HFFc6 (cell line): ENCODE measurements at regions not wholly inside any gene's neighbourhood (a gene's known extent, or its start where the extent isn't known, plus 50 kb on each side); places are given as distances from the start of the nearest gene placed in this dataset.
"Not testable (repeated sequence)": the region's sequence is repeated elsewhere in the genome, so short reads cannot be mapped to it uniquely, and the experiment has no call there.

Experiments used
- DNase-seq: peaks from one replicate; pipeline ENCODE4 v3.0.0-alpha.2; 2018
- H3K27ac Mint-ChIP-seq: 2 replicates; pipeline ENCODE4 v1.8.0; 2020; ENCODE audit warnings: mild to moderate bottlenecking, mixed read lengths
- H3K27me3 Mint-ChIP-seq: 2 replicates; pipeline ENCODE4 v1.8.0; 2021; ENCODE audit warnings: mild to moderate bottlenecking, moderate library complexity, mixed read lengths; ENCODE audit not compliant: insufficient read depth
- H3K36me3 Mint-ChIP-seq: 2 replicates; pipeline ENCODE4 v1.8.0; 2021; ENCODE audit warnings: low read depth, mixed read lengths
- H3K4me1 Mint-ChIP-seq: 2 replicates; pipeline ENCODE4 v1.8.0; 2020; ENCODE audit warnings: low read depth, mixed read lengths
- H3K4me3 Mint-ChIP-seq: 2 replicates; pipeline ENCODE4 v1.8.0; 2020; ENCODE audit warnings: mild to moderate bottlenecking, moderate library complexity, mixed read lengths
- H3K9me3 Mint-ChIP-seq: 2 replicates; pipeline ENCODE4 v1.8.0; 2020; ENCODE audit warnings: mild to moderate bottlenecking, mixed read lengths
- TF ChIP-seq, protein P1 (sequence below): fragments of 200-600 bp; sonication (generic); IDR thresholded peaks from 2 replicates; pipeline ENCODE4 v1.5.0; 2021; ENCODE audit warnings: antibody characterized with exemption, mild to moderate bottlenecking

DNA sequence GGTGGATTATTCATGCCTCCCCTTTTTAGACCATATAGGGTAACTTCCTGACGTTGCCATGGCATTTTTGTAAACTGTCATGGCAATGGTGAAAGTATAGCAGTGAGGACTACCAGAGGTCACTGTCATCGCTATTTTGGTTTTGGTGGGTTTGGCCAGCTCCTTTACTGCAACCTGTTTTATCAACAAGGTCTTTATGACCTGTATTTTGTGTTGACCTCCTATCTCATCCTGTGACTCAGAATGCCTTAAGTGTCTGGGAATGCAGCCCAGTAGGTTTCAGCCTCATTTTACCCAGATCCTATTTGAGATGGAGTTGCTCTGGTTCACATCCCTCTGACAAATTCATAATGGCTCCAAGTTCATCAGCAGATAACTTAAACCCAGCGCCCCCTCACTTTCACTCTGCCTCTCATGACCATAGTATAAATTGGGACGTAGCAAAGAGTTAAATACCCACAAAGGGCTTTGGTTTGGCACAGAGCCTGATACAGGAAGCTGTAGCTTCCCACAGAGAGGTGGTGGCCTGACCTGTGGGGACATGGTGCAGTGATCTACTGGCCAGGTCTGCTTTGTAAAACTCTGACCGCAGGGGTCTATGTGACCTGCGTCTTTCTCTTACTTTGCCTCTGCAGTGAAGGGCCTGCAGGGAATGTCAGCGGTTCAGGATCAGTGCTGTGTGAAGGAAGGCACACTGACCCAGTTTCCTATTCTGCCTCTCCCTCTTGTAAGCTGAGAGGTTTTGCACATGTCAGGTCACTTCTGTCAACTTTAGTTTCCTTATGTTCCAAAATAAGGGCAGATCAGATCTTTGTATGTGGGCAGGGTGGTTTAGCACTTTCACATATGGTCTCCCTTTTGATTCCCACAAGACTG lies 78.1 kb upstream of the ZNF644 start:
- Mint-ChIP-seq H3K36me3 (no peaks in the 10 kb centered on the region), H3K27me3 (no peaks in the 10 kb centered on the region), H3K4me3 (no peak overlapping the region), H3K4me1 (peaks cover 14% of the 10 kb centered on the region; the same call in 1 of the 2 replicates), H3K27ac (no peak overlapping the region), H3K9me3 (peaks cover 6% of the 10 kb centered on the region; the same call in 1 of the 2 replicates)
- TF ChIP-seq, protein P1, sequence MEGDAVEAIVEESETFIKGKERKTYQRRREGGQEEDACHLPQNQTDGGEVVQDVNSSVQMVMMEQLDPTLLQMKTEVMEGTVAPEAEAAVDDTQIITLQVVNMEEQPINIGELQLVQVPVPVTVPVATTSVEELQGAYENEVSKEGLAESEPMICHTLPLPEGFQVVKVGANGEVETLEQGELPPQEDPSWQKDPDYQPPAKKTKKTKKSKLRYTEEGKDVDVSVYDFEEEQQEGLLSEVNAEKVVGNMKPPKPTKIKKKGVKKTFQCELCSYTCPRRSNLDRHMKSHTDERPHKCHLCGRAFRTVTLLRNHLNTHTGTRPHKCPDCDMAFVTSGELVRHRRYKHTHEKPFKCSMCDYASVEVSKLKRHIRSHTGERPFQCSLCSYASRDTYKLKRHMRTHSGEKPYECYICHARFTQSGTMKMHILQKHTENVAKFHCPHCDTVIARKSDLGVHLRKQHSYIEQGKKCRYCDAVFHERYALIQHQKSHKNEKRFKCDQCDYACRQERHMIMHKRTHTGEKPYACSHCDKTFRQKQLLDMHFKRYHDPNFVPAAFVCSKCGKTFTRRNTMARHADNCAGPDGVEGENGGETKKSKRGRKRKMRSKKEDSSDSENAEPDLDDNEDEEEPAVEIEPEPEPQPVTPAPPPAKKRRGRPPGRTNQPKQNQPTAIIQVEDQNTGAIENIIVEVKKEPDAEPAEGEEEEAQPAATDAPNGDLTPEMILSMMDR, result no peak
- DNase-seq, result no peak

DNA sequence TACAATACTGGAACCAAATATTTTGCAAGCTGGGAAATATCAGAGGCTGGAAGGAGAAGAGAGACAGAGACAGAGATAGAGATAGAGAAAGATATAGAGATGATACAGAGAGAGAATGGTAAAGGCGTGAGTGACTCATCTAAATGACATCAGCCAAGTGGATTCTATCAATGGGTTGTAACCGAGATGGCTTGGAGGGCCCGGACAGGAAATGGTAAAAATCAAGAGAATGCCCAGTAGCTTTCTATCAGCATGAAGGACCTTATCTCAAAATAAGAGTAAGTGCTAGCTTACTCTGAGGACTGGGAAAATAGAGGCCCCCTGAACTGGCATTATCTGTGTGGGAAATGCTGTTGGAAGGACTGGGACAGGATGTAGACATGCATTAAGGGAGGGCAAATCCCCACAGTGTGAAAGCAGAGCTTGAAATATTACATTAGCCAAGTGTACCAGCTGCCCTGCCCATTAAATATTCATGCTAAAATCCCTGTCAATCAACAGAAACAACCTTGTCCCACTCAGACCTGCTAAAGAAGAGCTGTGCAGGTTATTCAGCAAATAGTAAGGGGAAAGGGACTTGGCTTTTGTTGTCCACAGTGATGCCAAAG lies 76.6 kb upstream of the ZNF644 start:
- Mint-ChIP-seq H3K36me3 (no peaks in the 10 kb centered on the region), H3K27ac (no peak overlapping the region)

DNA sequence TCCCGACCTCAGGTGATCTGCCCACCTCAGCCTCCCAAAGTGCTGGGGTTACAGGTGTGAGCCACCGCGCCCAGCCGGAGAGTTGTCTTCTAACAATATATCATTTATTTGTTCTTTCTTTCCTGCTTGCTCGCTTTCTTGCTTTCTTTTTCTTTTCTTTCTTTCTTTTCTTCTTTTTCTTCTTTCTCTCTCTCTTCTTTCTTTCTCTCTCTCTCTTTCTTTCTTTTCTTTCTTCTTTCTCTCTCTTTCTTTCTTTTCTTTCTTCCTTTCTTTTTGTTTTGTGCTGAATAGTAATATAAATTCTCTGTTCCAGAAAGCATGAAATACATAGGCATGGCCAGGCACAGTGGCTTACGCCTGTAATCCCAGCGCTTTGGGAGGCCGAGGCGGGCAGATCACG lies 73.5 kb upstream of the ZNF644 start:
- H3K4me1 Mint-ChIP-seq, result peaks cover 24% of the 10 kb centered on the region; the same call in 1 of the 2 replicates
- not testable (repeated sequence) for H3K27me3 Mint-ChIP-seq, H3K27ac Mint-ChIP-seq

More for the DNA sequence above, 76.6 kb upstream of the ZNF644 start:
- DNase-seq, result no peak
- Mint-ChIP-seq H3K4me1 (peaks cover 14% of the 10 kb centered on the region; the same call in 1 of the 2 replicates), H3K4me3 (no peak overlapping the region), H3K9me3 (peaks cover 6% of the 10 kb centered on the region; the same call in 1 of the 2 replicates), H3K27me3 (no peaks in the 10 kb centered on the region)
- TF ChIP-seq, protein P1, result no peak

DNA sequence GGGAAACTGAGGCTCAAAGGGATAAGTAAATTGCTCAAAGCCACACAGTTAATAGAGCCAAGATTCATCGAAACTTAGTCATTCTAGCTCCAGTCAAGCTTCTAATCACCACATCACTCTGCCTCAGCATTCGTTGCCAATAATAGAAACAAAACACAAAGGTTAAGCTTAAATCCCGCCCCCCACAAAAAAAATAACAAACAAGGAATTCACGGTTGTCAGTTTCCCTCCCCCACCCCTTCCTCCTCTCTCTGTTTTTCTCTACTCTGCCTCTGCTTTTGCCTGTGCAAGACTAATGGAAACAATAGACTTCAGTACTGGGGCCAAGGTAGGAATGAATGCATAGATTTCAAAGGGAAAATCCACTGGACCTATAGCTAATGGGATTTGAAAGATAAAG lies 70.7 kb upstream of the ZNF644 start:
- DNase-seq, result no peak
- H3K9me3 Mint-ChIP-seq, result peaks cover 24% of the 10 kb centered on the region
- TF ChIP-seq, protein P1, result no peak
- H3K4me3 Mint-ChIP-seq, result peak overlapping the region; percentile 37; the same call in 1 of the 2 replicates
- no peak overlapping the region for H3K27ac Mint-ChIP-seq
- no peaks in the 10 kb centered on the region for H3K36me3 Mint-ChIP-seq
- H3K27me3 Mint-ChIP-seq, result no peaks in the 10 kb centered on the region; the same call in 1 of the 2 replicates
- H3K4me1 Mint-ChIP-seq, result peaks cover 11% of the 10 kb centered on the region; the same call in 1 of the 2 replicates

More for the DNA sequence above, 73.5 kb upstream of the ZNF644 start:
- not testable (repeated sequence) for H3K4me3 Mint-ChIP-seq, H3K36me3 Mint-ChIP-seq, DNase-seq, H3K9me3 Mint-ChIP-seq

DNA sequence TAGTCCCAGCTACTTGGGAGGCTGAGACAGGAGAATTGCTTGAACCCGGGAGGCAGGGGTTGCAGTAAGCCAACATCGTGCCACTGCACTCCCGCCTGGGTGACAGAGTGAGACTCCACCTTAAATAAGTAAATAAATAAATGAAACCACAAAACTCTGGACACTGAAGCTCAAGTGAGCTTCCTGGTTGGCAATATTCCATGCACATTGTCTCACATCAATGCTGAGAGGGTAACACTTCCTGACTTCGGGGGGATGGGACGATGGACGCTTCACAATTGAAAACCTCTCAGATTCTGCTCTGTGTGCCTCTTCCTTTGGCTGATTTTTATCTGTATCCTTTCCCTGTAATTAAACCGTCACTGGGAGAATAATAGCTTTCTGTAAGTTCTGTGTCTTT lies 70.0 kb upstream of the ZNF644 start:
- TF ChIP-seq, protein P1, result no peak
- no peaks in the 10 kb centered on the region for H3K36me3 Mint-ChIP-seq
- H3K27me3 Mint-ChIP-seq, result no peaks in the 10 kb centered on the region; the same call in 1 of the 2 replicates
- no peak for DNase-seq
- no peak overlapping the region for H3K27ac Mint-ChIP-seq
- peaks cover 27% of the 10 kb centered on the region for H3K9me3 Mint-ChIP-seq
- peak overlapping the region; percentile 37; the same call in 1 of the 2 replicates for H3K4me3 Mint-ChIP-seq
- H3K4me1 Mint-ChIP-seq, result peaks cover 11% of the 10 kb centered on the region; the same call in 1 of the 2 replicates
